ENCODE measurements at regions not wholly inside any gene's neighbourhood (a gene's known extent, or its start where the extent isn't known, plus 50 kb on each side); places are given as distances from the start of the nearest gene placed in this dataset.

DNA sequence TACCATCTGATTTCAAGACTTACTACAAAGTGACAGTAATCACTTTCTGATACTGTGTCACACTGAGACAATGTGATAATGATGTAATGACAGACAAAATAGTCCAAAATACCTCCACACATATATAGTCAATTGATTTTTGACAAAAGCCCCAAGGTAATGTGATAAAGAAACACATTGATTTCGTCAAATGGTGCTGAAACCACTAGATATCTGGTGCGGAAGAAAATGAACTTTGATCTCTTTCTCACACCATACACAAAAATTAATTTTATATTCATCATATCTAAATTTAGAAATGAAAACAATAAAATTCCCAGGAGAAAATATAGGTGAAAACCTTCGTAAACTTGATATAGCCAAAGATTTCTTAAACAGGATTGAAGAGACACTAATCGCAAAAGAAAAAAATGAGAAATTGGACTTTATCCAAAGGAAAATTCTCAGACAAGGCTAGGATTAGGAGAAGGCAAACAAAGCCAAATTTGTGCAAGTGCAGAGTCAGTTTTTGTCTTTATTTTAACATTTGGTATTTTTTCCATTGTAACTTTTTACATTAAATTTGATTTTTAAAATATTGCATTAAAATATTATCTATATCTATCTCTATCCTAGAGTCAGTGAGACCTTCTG, 739.9 kb downstream of the DIAPH3 start:
- TF ChIP-seq, protein P1, sequence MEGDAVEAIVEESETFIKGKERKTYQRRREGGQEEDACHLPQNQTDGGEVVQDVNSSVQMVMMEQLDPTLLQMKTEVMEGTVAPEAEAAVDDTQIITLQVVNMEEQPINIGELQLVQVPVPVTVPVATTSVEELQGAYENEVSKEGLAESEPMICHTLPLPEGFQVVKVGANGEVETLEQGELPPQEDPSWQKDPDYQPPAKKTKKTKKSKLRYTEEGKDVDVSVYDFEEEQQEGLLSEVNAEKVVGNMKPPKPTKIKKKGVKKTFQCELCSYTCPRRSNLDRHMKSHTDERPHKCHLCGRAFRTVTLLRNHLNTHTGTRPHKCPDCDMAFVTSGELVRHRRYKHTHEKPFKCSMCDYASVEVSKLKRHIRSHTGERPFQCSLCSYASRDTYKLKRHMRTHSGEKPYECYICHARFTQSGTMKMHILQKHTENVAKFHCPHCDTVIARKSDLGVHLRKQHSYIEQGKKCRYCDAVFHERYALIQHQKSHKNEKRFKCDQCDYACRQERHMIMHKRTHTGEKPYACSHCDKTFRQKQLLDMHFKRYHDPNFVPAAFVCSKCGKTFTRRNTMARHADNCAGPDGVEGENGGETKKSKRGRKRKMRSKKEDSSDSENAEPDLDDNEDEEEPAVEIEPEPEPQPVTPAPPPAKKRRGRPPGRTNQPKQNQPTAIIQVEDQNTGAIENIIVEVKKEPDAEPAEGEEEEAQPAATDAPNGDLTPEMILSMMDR (IDR thresholded peaks at IDR 0.05) = no peak
- TF ChIP-seq EP300 (IDR thresholded peaks at IDR 0.05) = no peak
- TF ChIP-seq POLR2AphosphoS5 (IDR thresholded peaks at IDR 0.05) = no peak
- no peak for TF ChIP-seq POLR2A (IDR thresholded peaks at IDR 0.05)

Data from gastroesophageal sphincter (tissue), 3 donors.